ENCODE measurements at regions not wholly inside any gene's neighbourhood (a gene's known extent, or its start where the extent isn't known, plus 50 kb on each side); places are given as distances from the start of the nearest gene placed in this dataset.
A peak's percentile ranks its signal among the peaks of the same experiment; 100 is the strongest.
"Not testable (repeated sequence)": the region's sequence is repeated elsewhere in the genome, so short reads cannot be mapped to it uniquely, and the experiment has no call there.

GRCh38 chr21:25531538-25532250, 75.6 kb downstream of the MRPL39 start:
- DNase-seq (ENCODE audit: low read depth) = not testable (repeated sequence)

- DNase-seq (ENCODE audit: low read depth) = no peak
Observed at GRCh38 chr21:25528515-25528914, 78.8 kb downstream of the MRPL39 start.

- DNase-seq (ENCODE audit: low read depth) = peak; percentile 35
Observed at GRCh38 chr21:25518491-25518911, 88.8 kb downstream of the MRPL39 start.

- peak; percentile 62 for DNase-seq (ENCODE audit: low read depth)
Observed at GRCh38 chr21:25515484-25516405, 91.5 kb downstream of the MRPL39 start.

- DNase-seq (ENCODE audit: low read depth) = no peak
Observed at GRCh38 chr21:25513810-25514209, 93.5 kb downstream of the MRPL39 start.

- no peak for DNase-seq (ENCODE audit: low read depth)
Observed at GRCh38 chr21:25512095-25513081, 94.9 kb downstream of the MRPL39 start.

- DNase-seq (ENCODE audit: low read depth) = no peak
Observed at GRCh38 chr21:25509862-25510261, 97.4 kb downstream of the MRPL39 start.

GRCh38 chr21:25508364-25508763, 98.9 kb downstream of the MRPL39 start:
- no peak for DNase-seq (ENCODE audit: low read depth)

GRCh38 chr21:25507522-25507921, 99.8 kb downstream of the MRPL39 start:
- DNase-seq (ENCODE audit: low read depth) = no peak

- peak; percentile 75 for DNase-seq (ENCODE audit: low read depth)
Observed at GRCh38 chr21:25506887-25507286, 100.4 kb downstream of the MRPL39 start.

GRCh38 chr21:25506261-25506660, 101.0 kb downstream of the MRPL39 start:
- DNase-seq (ENCODE audit: low read depth) = no peak

GRCh38 chr21:25503981-25504380, 103.3 kb downstream of the MRPL39 start:
- no peak for DNase-seq (ENCODE audit: low read depth)

GRCh38 chr21:25501996-25502665, 105.2 kb downstream of the MRPL39 start:
- DNase-seq (ENCODE audit: low read depth) = no peak

- DNase-seq (ENCODE audit: low read depth) = no peak
Observed at GRCh38 chr21:25501462-25501861, 105.8 kb downstream of the MRPL39 start.

- no peak for DNase-seq (ENCODE audit: low read depth)
Observed at GRCh38 chr21:25500598-25500997, 106.7 kb downstream of the MRPL39 start.

GRCh38 chr21:25496825-25497482, 110.3 kb downstream of the MRPL39 start:
- peak; percentile 60 for DNase-seq (ENCODE audit: low read depth)

- DNase-seq (ENCODE audit: low read depth) = no peak
Observed at GRCh38 chr21:25494804-25495203, 112.5 kb downstream of the MRPL39 start.

- DNase-seq (ENCODE audit: low read depth) = no peak
Observed at GRCh38 chr21:25493722-25494121, 113.6 kb downstream of the MRPL39 start.

GRCh38 chr21:25491267-25491666, 116.0 kb downstream of the MRPL39 start:
- no peak for DNase-seq (ENCODE audit: low read depth)

GRCh38 chr21:25490742-25491141, 116.5 kb downstream of the MRPL39 start:
- DNase-seq (ENCODE audit: low read depth) = no peak

GRCh38 chr21:25489673-25490072, 117.6 kb downstream of the MRPL39 start:
- no peak for DNase-seq (ENCODE audit: low read depth)
